Neural cell (in vitro differentiated cells): ENCODE measurements at regions not wholly inside any gene's neighbourhood (a gene's known extent, or its start where the extent isn't known, plus 50 kb on each side); places are given as distances from the start of the nearest gene placed in this dataset.

ENCODE experiments used
- EP300 ChIP-seq: fragments of 450-650 bp; conservative IDR thresholded peaks from 2 replicates; pipeline ENCODE4 v1.6.1; 2014; ENCODE audit warnings: antibody characterized with exemption, mild to moderate bottlenecking, moderate library complexity; ENCODE audit not compliant: poor library complexity, severe bottlenecking
- EZH2 ChIP-seq: fragments of 200-600, 300-800 bp; shearing (Covaris generic), sonication (generic); IDR thresholded peaks from 2 replicates; pipeline ENCODE4 v1.6.1; 2014; ENCODE audit warnings: antibody characterized with exemption, low read length, borderline replicate concordance, mild to moderate bottlenecking; ENCODE audit not compliant: insufficient read depth, poor library complexity, severe bottlenecking
- POLR2AphosphoS5 ChIP-seq: IDR thresholded peaks from 2 replicates; pipeline ENCODE4 v1.6.1; 2012
- SMC3 ChIP-seq: fragments of 450-650 bp; conservative IDR thresholded peaks from 2 replicates; pipeline ENCODE4 v1.6.1; 2014; ENCODE audit warnings: antibody characterized with exemption, mild to moderate bottlenecking, moderate library complexity; ENCODE audit not compliant: poor library complexity
- TF ChIP-seq, protein P1 (sequence below): fragments of 450-650 bp; IDR thresholded peaks from 2 replicates; pipeline ENCODE4 v1.5.1; 2014; ENCODE audit warnings: antibody characterized with exemption, mild to moderate bottlenecking, moderate library complexity; ENCODE audit not compliant: poor library complexity, severe bottlenecking
- TF ChIP-seq, protein P2 (sequence below): IDR thresholded peaks from 2 replicates; pipeline ENCODE4 v1.6.1; 2012; ENCODE audit warnings: borderline replicate concordance

DNA sequence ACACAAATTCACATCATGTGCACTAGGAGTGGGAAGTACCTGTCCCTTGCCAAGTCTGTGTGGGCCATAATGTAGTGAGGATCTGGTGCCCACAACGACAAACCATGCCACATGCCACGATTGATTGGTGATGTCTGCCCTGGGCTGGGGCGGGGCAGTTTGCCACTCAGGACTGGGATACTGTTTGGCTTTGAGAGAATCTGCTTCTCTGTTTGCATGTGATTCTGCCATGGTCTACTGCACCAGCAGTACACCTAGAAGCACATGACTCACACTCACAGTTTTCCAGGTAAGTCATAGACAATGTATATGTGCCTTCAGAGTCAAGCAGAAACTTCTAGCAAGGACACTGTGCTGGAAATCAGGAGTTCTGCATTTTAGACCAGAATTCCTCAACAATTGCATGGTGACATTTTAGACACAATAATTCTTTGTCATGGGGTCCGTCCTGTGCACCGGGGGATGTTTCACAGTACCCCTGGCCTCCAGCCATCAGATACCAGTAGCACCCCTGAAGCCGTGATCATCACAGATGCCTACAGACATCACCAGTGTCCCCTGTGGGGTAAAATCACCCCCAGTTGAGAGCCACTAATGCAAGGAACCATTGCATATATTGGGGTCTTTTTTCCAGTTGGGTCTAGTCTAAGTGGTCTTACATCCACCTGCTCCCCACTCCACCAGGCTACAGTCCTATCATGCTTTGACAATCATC, 278.3 kb downstream of the EIPR1 start:
- TF ChIP-seq EZH2 (no peak), POLR2AphosphoS5 (no peak), EP300 (no peak), SMC3 (no peak)
- TF ChIP-seq, protein P1, sequence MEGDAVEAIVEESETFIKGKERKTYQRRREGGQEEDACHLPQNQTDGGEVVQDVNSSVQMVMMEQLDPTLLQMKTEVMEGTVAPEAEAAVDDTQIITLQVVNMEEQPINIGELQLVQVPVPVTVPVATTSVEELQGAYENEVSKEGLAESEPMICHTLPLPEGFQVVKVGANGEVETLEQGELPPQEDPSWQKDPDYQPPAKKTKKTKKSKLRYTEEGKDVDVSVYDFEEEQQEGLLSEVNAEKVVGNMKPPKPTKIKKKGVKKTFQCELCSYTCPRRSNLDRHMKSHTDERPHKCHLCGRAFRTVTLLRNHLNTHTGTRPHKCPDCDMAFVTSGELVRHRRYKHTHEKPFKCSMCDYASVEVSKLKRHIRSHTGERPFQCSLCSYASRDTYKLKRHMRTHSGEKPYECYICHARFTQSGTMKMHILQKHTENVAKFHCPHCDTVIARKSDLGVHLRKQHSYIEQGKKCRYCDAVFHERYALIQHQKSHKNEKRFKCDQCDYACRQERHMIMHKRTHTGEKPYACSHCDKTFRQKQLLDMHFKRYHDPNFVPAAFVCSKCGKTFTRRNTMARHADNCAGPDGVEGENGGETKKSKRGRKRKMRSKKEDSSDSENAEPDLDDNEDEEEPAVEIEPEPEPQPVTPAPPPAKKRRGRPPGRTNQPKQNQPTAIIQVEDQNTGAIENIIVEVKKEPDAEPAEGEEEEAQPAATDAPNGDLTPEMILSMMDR = no peak
- TF ChIP-seq, protein P2, sequence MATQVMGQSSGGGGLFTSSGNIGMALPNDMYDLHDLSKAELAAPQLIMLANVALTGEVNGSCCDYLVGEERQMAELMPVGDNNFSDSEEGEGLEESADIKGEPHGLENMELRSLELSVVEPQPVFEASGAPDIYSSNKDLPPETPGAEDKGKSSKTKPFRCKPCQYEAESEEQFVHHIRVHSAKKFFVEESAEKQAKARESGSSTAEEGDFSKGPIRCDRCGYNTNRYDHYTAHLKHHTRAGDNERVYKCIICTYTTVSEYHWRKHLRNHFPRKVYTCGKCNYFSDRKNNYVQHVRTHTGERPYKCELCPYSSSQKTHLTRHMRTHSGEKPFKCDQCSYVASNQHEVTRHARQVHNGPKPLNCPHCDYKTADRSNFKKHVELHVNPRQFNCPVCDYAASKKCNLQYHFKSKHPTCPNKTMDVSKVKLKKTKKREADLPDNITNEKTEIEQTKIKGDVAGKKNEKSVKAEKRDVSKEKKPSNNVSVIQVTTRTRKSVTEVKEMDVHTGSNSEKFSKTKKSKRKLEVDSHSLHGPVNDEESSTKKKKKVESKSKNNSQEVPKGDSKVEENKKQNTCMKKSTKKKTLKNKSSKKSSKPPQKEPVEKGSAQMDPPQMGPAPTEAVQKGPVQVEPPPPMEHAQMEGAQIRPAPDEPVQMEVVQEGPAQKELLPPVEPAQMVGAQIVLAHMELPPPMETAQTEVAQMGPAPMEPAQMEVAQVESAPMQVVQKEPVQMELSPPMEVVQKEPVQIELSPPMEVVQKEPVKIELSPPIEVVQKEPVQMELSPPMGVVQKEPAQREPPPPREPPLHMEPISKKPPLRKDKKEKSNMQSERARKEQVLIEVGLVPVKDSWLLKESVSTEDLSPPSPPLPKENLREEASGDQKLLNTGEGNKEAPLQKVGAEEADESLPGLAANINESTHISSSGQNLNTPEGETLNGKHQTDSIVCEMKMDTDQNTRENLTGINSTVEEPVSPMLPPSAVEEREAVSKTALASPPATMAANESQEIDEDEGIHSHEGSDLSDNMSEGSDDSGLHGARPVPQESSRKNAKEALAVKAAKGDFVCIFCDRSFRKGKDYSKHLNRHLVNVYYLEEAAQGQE = no peak
